Activated CD4-positive, CD25-positive, alpha-beta regulatory T cell treated with anti-CD3 and anti-CD28 coated beads, Interleukin-2, amount 50 U/mL, for 72 hours (primary cell): ENCODE measurements at regions not wholly inside any gene's neighbourhood (a gene's known extent, or its start where the extent isn't known, plus 50 kb on each side); places are given as distances from the start of the nearest gene placed in this dataset.
"Not testable (repeated sequence)": the region's sequence is repeated elsewhere in the genome, so short reads cannot be mapped to it uniquely, and the experiment has no call there.

Experiments used
- DNase-seq: peaks from one replicate; pipeline ENCODE4 v3.0.0; 2021

GRCh38 chr12:45490232-45490881 is 239.1 kb upstream of the ARID2 start:
- no peak for DNase-seq

DNA sequence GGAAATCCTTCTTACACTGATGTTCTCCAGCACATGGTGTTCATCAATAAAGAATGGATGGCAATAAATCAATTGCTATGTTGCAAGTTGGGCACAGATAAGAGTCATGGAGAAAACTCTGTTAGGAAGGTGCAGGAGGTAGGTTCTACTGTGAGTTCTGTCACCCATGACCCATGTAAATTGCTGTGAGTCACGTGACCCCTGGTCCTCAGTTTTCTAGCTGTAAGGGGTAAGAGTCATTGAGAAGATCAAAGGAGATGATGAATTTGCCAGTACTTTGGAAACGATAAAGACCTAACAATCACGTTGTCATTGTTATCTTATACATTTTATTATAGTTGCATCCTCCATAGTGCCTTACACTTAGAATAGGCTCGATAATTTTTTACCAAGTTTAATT is 235.2 kb upstream of the ARID2 start:
- no peak for DNase-seq

- no peak for DNase-seq
These were observed 230.9 kb upstream of the ARID2 start for GRCh38 chr12:45498645-45499044.

GRCh38 chr12:45502481-45503128 is 226.9 kb upstream of the ARID2 start:
- no peak for DNase-seq

- no peak for DNase-seq
These were observed 225.6 kb upstream of the ARID2 start for GRCh38 chr12:45503899-45504298.

- DNase-seq, result no peak
These were observed 225.0 kb upstream of the ARID2 start for GRCh38 chr12:45504316-45505010.

GRCh38 chr12:45509187-45509586 is 220.3 kb upstream of the ARID2 start:
- no peak for DNase-seq

DNA sequence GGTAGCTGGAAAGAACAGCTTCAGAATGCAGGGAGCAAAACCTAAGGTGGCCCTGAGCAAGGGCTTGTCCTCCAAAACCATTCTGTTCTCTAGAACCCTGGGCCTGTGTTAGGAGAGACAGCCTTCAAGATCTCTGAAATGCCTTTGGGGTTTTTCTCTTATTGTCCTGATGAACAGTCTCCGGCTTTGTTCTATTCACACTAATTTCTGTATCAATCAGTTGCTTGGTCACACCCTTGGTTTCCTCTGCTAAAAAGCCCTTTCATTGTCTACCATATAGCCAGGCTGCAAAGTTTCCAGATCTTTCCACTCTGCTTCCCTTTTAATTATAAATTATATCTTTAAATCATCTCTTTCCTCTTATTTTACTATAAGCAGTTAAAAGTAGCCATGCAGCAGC is 219.9 kb upstream of the ARID2 start:
- no peak for DNase-seq

DNA sequence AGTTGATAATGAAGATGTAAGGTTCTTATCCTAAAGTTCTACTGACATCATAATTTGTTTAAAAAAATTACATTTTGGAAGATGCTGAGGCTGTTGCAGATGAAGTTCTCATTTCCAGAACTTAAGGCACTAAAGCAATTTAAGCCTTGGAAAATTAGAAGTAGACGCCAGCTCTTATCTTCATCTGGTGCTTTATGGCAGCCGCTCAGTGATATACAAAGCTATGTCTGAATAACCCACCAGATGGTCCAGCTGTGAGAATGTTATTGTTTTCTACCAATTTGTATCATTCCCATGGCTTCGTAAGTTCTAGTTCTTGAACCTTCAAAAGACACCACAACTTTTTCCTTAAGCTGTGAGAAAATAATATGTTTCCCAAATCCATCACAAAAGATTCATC is 212.1 kb upstream of the ARID2 start:
- DNase-seq, result no peak

GRCh38 chr12:45518291-45519235 is 210.9 kb upstream of the ARID2 start:
- DNase-seq, result peak; percentile 33

DNA sequence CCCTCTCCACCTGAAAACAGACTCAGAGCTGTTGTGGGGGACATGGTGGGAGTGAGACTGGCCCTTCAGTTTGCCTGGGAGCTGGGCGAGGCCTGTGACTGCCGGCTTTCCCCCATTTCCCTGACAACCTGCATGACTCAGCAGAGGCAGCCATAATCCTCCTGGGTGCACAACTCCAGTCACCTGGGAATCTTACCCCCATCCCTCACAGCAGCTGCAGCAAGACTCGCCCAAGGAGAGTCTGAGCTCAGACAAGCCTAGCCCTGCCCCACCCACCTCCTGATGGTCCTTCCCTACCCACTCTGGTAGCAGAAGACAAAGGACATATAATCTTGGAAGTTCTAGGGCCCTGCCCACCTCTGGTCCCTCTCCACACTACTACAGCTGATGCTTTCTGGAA is 207.3 kb upstream of the ARID2 start:
- no peak for DNase-seq

GRCh38 chr12:45526823-45527222 is 202.7 kb upstream of the ARID2 start:
- not testable (repeated sequence) for DNase-seq

GRCh38 chr12:45532113-45532512 is 197.4 kb upstream of the ARID2 start:
- DNase-seq, result no peak

- no peak for DNase-seq
These were observed 193.8 kb upstream of the ARID2 start for GRCh38 chr12:45535610-45536180.

DNA sequence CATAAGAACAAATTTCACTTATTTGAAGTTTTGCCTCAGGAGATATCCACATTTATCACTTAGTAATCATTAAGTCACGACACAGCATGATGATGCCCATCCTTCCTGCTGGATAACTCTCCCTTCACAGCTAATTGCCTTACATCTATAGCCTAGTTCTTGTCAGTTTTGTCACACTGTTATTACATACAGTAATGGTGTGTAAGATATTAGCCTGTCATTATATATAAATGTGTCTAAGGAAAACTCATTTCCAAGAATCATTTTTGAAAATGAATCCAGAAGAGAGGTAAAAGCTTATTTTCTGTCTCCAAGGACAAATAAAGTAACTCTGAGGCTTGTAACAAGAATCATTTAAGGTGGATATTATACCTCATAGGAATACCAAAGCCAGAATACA is 193.2 kb upstream of the ARID2 start:
- DNase-seq, result no peak

DNA sequence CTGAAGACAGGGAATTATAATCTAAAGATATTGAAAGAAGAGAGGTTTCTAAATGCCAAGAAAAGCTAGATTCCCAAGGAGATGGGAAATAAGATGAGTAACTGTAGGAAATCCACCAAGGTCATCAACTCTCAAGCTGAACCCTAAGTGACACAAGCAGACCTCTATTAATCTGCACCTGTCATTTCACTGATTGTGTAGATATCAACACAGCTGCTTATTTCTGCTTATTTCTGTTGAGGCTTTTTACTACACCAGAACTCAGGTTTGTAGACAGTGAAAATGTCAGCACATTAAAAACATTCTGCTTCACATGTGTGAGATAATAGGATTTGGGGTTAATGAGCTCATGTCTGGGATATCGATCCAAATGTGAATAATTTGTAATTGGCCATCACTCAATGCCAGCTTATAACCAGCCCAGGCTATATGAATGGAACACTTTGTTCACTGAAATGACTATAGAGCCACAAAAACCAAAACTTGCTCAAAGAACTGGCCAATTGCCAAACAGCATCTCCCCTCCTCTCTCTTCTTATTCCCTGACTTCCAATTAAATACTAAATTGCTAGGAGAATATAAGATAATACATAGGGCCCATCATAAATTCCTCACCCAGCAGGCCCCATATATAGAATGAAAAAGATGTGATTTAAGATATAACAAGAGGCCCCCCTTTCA is 188.7 kb upstream of the ARID2 start:
- no peak for DNase-seq

DNA sequence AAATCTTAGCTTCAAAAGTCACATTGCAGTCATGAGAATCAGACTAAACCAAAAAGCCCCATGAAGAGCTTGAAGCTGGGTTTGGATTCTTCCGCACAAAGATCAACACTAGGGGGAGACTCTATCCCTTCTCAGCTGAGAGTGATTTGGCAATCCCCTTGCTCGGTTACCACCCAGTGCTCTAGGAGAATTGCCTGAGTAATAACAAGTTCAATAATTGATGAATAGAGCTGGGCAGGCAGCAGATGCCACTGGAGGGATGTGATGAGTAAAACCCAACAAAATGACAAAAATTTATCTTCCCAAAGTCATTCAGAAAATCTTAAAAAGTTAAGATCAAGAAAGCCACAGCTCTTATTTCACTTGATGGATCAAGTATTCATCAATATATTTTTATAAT is 185.6 kb upstream of the ARID2 start:
- DNase-seq, result no peak

DNA sequence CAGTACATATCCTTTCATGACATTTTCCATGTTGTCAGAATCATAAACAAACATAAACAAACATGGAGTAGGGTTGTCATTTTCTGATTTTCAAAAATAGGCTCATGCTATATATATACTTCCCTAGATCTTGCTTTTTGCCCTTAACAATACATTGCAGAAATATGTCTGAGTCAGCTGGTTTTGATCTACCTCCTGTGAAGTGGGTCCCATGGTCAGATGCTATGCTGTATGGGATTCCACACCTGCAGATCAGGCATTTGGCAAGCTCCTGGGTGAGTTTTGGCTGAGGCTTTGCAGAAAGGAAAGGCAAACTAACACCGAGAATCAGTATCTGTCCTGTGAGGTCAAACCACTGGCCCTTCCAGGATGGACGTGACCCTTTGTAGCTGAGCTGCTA is 183.0 kb upstream of the ARID2 start:
- no peak for DNase-seq

DNA sequence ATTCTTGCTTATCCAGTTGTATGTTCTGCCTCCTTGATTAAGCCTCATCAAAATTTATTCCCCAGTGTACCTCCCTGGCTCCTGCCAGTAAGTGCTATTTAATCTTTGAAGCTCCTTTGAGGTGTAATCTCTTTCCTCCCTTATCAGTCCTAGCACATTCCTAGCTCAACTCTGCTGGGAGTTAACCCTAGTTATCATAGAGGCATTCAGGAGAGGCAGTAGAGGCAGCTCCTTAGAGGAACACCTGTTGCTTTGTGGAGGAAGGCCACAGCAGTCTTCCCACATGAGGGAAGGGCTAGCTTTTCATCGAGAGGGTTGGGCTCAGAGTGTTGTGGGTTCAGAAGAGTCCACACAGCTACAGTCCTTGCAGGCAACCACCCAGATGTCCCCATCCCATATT is 182.4 kb upstream of the ARID2 start:
- DNase-seq, result no peak

DNA sequence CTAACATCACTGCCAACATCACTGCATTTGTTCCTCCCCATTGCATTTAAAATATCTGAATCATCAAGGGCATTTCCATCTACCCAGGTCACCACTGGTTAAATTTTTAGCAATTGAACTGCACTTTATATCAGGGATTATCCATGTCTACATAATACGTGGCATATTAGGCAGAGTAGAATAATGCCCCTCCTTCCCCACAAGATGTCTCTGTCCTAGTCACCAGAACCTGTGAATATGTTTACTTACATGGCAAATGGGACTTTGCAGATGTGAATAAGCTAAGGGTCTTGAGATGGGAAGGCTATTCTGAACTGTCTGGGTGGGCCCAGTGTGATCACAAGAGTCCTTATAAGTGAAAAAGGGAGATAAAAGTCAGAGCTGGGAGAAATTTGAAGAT is 181.7 kb upstream of the ARID2 start:
- DNase-seq, result no peak

- no peak for DNase-seq
These were observed 181.1 kb upstream of the ARID2 start for GRCh38 chr12:45548426-45548825.

DNA sequence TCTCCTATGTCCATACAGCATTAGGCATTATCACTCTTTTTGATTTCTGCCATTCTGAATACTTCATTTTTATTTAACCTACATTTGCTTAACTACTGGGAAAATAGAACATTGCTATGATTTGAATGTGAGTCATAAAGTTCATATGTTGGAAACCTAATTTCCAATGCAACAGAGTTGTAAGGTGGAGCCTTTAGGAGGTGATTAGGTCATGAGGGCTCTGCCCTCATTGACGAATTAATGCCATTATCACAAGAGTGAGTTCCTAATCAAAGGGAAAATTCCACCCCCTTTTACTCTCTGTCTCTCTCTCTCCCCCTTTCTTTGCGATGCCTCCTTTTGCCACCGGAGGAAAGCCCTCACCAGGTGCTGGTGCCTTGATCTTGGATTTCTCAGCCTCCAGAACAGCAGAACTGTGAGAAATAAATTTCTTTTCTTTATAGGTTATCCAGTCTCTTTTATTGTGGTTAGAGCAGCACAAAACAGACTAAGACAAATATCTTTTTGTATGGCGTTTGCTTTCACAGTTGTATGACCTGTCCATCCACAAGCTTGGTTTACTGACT is 180.1 kb upstream of the ARID2 start:
- no peak for DNase-seq
